D341Med (cell line): ENCODE measurements at regions not wholly inside any gene's neighbourhood (a gene's known extent, or its start where the extent isn't known, plus 50 kb on each side); places are given as distances from the start of the nearest gene placed in this dataset.

Experiments used
- DNase-seq: peaks from one replicate; pipeline ENCODE4 v3.0.0; 2012; ENCODE audit warnings: low spot score

GRCh38 chr21:20647607-20648006 lies 350.6 kb upstream of the NCAM2 start:
- no peak for DNase-seq

GRCh38 chr21:20649231-20649630 lies 349.0 kb upstream of the NCAM2 start:
- DNase-seq, result no peak

GRCh38 chr21:20652846-20653245 lies 345.4 kb upstream of the NCAM2 start:
- DNase-seq, result no peak

GRCh38 chr21:20661246-20661645 lies 337.0 kb upstream of the NCAM2 start:
- DNase-seq, result no peak

- DNase-seq, result no peak
Measured at GRCh38 chr21:20661745-20662422, 336.3 kb upstream of the NCAM2 start.

GRCh38 chr21:20662514-20662913 lies 335.7 kb upstream of the NCAM2 start:
- DNase-seq, result no peak

- no peak for DNase-seq
Measured at GRCh38 chr21:20667931-20668330, 330.3 kb upstream of the NCAM2 start.

- no peak for DNase-seq
Measured at GRCh38 chr21:20685475-20685874, 312.7 kb upstream of the NCAM2 start.

GRCh38 chr21:20698585-20698984 lies 299.6 kb upstream of the NCAM2 start:
- no peak for DNase-seq

- DNase-seq, result no peak
Measured at GRCh38 chr21:20701235-20701634, 297.0 kb upstream of the NCAM2 start.

- DNase-seq, result no peak
Measured at GRCh38 chr21:20703112-20703767, 295.0 kb upstream of the NCAM2 start.

- DNase-seq, result no peak
Measured at GRCh38 chr21:20720623-20721022, 277.6 kb upstream of the NCAM2 start.

GRCh38 chr21:20721151-20721550 lies 277.1 kb upstream of the NCAM2 start:
- no peak for DNase-seq

GRCh38 chr21:20728691-20729090 lies 269.5 kb upstream of the NCAM2 start:
- DNase-seq, result no peak

GRCh38 chr21:20729376-20729775 lies 268.8 kb upstream of the NCAM2 start:
- DNase-seq, result no peak

- DNase-seq, result no peak
Measured at GRCh38 chr21:20730441-20730840, 267.8 kb upstream of the NCAM2 start.

GRCh38 chr21:20735257-20735656 lies 263.0 kb upstream of the NCAM2 start:
- no peak for DNase-seq

GRCh38 chr21:20737227-20737913 lies 260.8 kb upstream of the NCAM2 start:
- no peak for DNase-seq

- DNase-seq, result peak; percentile 38
Measured at GRCh38 chr21:20739421-20739820, 258.8 kb upstream of the NCAM2 start.

GRCh38 chr21:20741445-20741844 lies 256.8 kb upstream of the NCAM2 start:
- DNase-seq, result no peak

- no peak for DNase-seq
Measured at GRCh38 chr21:20760221-20760620, 238.0 kb upstream of the NCAM2 start.

- DNase-seq, result no peak
Measured at GRCh38 chr21:20774737-20775136, 223.5 kb upstream of the NCAM2 start.

GRCh38 chr21:20779321-20779720 lies 218.9 kb upstream of the NCAM2 start:
- DNase-seq, result no peak
